Activated T-cell treated with anti-CD3 and anti-CD28 coated beads, Interleukin-2, amount 50 U/mL, for 24 hours (primary cell): ENCODE measurements at regions not wholly inside any gene's neighbourhood (a gene's known extent, or its start where the extent isn't known, plus 50 kb on each side); places are given as distances from the start of the nearest gene placed in this dataset.
"Not testable (repeated sequence)": the region's sequence is repeated elsewhere in the genome, so short reads cannot be mapped to it uniquely, and the experiment has no call there.

Experiments
- DNase-seq: peaks from one replicate; pipeline ENCODE4 v3.0.0-alpha.2; 2020
- H3K27ac Mint-ChIP-seq: 2 replicates; pipeline ENCODE4 v1.8.0; 2020; ENCODE audit warnings: mild to moderate bottlenecking, mixed read lengths
- H3K27me3 Mint-ChIP-seq: 2 replicates; pipeline ENCODE4 v1.8.0; 2020; ENCODE audit warnings: mixed read lengths
- H3K36me3 Mint-ChIP-seq: 2 replicates; pipeline ENCODE4 v1.8.0; 2020; ENCODE audit warnings: low read depth, mixed read lengths
- H3K4me1 Mint-ChIP-seq: 2 replicates; pipeline ENCODE4 v1.8.0; 2020; ENCODE audit warnings: low read depth, mixed read lengths
- H3K4me3 Mint-ChIP-seq: 2 replicates; pipeline ENCODE4 v1.8.0; 2020; ENCODE audit warnings: mild to moderate bottlenecking, moderate library complexity, mixed read lengths
- H3K9me3 Mint-ChIP-seq: 2 replicates; pipeline ENCODE4 v1.8.0; 2020; ENCODE audit warnings: mixed read lengths

DNA sequence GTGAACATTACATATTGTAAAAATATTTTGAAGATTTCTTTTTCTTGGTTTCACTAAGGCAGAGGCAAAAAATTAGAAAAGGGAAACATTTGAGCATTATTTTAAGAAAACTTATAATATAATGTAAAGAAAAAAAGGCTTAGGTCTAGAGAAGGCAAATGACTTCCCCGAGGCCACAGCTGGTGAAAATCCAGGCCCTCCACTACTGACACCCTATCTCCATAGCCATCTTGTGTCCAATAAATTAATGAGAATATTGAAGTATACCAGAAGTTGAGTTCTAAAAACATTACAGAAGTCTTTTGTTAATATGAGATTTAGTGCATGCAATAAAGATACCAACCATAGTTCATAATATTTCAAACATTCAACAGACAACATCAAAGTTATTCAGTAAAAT, 459.9 kb upstream of the RORB start:
- Mint-ChIP-seq H3K27ac (no peak overlapping the region), H3K4me3 (no peak overlapping the region), H3K36me3 (no peaks in the 10 kb centered on the region), H3K4me1 (no peaks in the 10 kb centered on the region), H3K27me3 (no peaks in the 10 kb centered on the region), H3K9me3 (no peaks in the 10 kb centered on the region)
- DNase-seq, result no peak

DNA sequence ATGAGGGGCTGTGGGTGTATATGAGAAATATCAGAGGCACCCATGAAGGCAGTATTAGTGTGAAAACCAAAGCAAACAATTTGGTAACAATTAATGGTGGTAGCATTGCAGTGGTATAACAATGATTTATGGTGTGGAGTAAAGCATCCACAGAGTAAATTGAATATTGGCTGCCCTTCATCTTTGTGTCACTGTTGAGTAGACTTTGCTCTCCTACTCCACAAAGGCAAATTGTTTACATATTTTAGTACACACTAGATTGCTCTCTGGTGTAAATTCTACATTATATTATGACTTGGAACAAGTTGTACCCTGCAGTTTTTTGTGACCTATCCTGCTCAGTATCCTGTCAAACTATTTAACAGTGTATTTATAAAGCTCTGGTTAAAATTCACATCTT, 455.5 kb upstream of the RORB start:
- Mint-ChIP-seq H3K36me3 (no peaks in the 10 kb centered on the region), H3K9me3 (peaks cover 2% of the 10 kb centered on the region), H3K4me1 (no peaks in the 10 kb centered on the region), H3K4me3 (no peak overlapping the region), H3K27me3 (no peaks in the 10 kb centered on the region), H3K27ac (no peak overlapping the region)
- no peak for DNase-seq

GRCh38 chr9:74044844-74045243, 452.3 kb upstream of the RORB start:
- H3K27ac Mint-ChIP-seq, result no peak overlapping the region
- no peak overlapping the region for H3K4me3 Mint-ChIP-seq
- DNase-seq, result no peak
- no peaks in the 10 kb centered on the region for H3K27me3 Mint-ChIP-seq
- no peaks in the 10 kb centered on the region for H3K36me3 Mint-ChIP-seq
- peaks cover 2% of the 10 kb centered on the region for H3K9me3 Mint-ChIP-seq
- no peaks in the 10 kb centered on the region for H3K4me1 Mint-ChIP-seq

DNA sequence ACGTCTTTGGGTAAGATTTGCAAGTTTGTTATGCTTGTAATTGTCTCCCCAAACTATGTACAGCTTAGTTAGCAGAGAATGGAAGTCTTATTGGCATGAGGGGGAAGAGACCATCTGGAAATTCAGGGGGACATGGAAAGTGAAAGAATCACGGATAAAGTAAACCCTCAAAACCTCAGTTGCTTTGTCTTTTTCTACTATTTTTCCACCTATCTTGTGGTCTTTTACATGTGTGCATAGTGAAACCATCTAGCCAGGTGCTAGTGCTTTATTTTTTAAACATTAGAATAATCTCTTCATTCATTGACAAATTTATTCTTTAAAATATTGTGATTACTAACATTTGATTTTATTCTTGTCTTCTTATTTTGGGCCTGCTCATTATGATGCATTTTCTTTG, 441.1 kb upstream of the RORB start:
- DNase-seq, result no peak
- peaks cover 8% of the 10 kb centered on the region for H3K9me3 Mint-ChIP-seq
- no peaks in the 10 kb centered on the region for H3K4me1 Mint-ChIP-seq
- no peaks in the 10 kb centered on the region for H3K36me3 Mint-ChIP-seq
- no peaks in the 10 kb centered on the region for H3K27me3 Mint-ChIP-seq
- no peak overlapping the region for H3K4me3 Mint-ChIP-seq
- no peak overlapping the region for H3K27ac Mint-ChIP-seq

DNA sequence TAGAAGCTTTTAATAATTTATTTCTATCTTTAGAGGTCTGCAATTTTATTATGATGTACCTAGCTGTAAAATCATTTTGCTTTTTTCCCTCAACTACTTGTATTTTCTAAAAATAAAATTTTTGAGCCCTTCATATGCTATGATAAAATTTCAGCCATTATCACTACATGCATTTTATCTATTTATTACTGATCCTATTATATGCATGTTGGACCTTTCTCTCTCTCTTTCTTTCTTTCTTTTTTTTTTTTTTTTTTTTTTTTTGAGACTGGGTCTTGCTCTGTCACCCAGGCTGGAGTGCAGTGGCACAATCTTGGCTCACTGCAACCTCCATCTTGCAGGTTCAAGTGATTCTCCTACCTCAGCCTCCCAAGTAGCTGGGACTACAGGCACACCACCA, 440.1 kb upstream of the RORB start:
- DNase-seq, H3K27me3 Mint-ChIP-seq, H3K4me3 Mint-ChIP-seq, H3K27ac Mint-ChIP-seq, H3K36me3 Mint-ChIP-seq, H3K9me3 Mint-ChIP-seq, H3K4me1 Mint-ChIP-seq: not testable (repeated sequence)

- H3K27ac Mint-ChIP-seq, result no peak overlapping the region
- DNase-seq, result no peak
- H3K4me3 Mint-ChIP-seq, result no peak overlapping the region
- no peaks in the 10 kb centered on the region for H3K27me3 Mint-ChIP-seq
- peaks cover 7% of the 10 kb centered on the region for H3K9me3 Mint-ChIP-seq
- H3K4me1 Mint-ChIP-seq, result no peaks in the 10 kb centered on the region
- no peaks in the 10 kb centered on the region for H3K36me3 Mint-ChIP-seq
These were observed 432.4 kb upstream of the RORB start for GRCh38 chr9:74064702-74065101.

GRCh38 chr9:74066128-74066527, 431.0 kb upstream of the RORB start:
- H3K27ac Mint-ChIP-seq, result no peak overlapping the region
- no peak for DNase-seq
- no peaks in the 10 kb centered on the region for H3K4me1 Mint-ChIP-seq
- H3K4me3 Mint-ChIP-seq, result no peak overlapping the region
- H3K9me3 Mint-ChIP-seq, result peaks cover 5% of the 10 kb centered on the region
- H3K36me3 Mint-ChIP-seq, result no peaks in the 10 kb centered on the region
- no peaks in the 10 kb centered on the region for H3K27me3 Mint-ChIP-seq

- Mint-ChIP-seq H3K4me1 (no peaks in the 10 kb centered on the region), H3K27ac (no peak overlapping the region), H3K36me3 (no peaks in the 10 kb centered on the region), H3K9me3 (peaks cover 7% of the 10 kb centered on the region), H3K27me3 (no peaks in the 10 kb centered on the region), H3K4me3 (no peak overlapping the region)
- DNase-seq, result no peak
These were observed 430.5 kb upstream of the RORB start for GRCh38 chr9:74066605-74067004.

- Mint-ChIP-seq H3K9me3 (peaks cover 11% of the 10 kb centered on the region), H3K36me3 (no peaks in the 10 kb centered on the region), H3K4me3 (no peak overlapping the region)
These were observed 425.6 kb upstream of the RORB start for GRCh38 chr9:74071502-74071901.

GRCh38 chr9:74073897-74074296, 423.2 kb upstream of the RORB start:
- no peaks in the 10 kb centered on the region for H3K27me3 Mint-ChIP-seq
- H3K9me3 Mint-ChIP-seq, result peaks cover 13% of the 10 kb centered on the region
- no peak overlapping the region for H3K4me3 Mint-ChIP-seq
- DNase-seq, result no peak
- no peaks in the 10 kb centered on the region for H3K4me1 Mint-ChIP-seq
- H3K36me3 Mint-ChIP-seq, result no peaks in the 10 kb centered on the region
- no peak overlapping the region for H3K27ac Mint-ChIP-seq

More at GRCh38 chr9:74071502-74071901, 425.6 kb upstream of the RORB start:
- Mint-ChIP-seq H3K4me1 (no peaks in the 10 kb centered on the region), H3K27me3 (no peaks in the 10 kb centered on the region), H3K27ac (no peak overlapping the region)
- no peak for DNase-seq

GRCh38 chr9:74078647-74079046, 418.5 kb upstream of the RORB start:
- DNase-seq, result no peak
- Mint-ChIP-seq H3K36me3 (no peaks in the 10 kb centered on the region), H3K27ac (no peak overlapping the region), H3K9me3 (peaks cover 8% of the 10 kb centered on the region), H3K4me3 (no peak overlapping the region), H3K4me1 (no peaks in the 10 kb centered on the region), H3K27me3 (no peaks in the 10 kb centered on the region)

GRCh38 chr9:74080652-74081051, 416.5 kb upstream of the RORB start:
- DNase-seq, H3K9me3 Mint-ChIP-seq, H3K4me3 Mint-ChIP-seq, H3K27ac Mint-ChIP-seq, H3K27me3 Mint-ChIP-seq, H3K36me3 Mint-ChIP-seq, H3K4me1 Mint-ChIP-seq: not testable (repeated sequence)

- Mint-ChIP-seq H3K27ac (no peak overlapping the region), H3K4me1 (no peaks in the 10 kb centered on the region), H3K27me3 (no peaks in the 10 kb centered on the region), H3K4me3 (no peak overlapping the region), H3K9me3 (peaks cover 7% of the 10 kb centered on the region), H3K36me3 (no peaks in the 10 kb centered on the region)
- no peak for DNase-seq
These were observed 413.3 kb upstream of the RORB start for GRCh38 chr9:74083681-74084433.

DNA sequence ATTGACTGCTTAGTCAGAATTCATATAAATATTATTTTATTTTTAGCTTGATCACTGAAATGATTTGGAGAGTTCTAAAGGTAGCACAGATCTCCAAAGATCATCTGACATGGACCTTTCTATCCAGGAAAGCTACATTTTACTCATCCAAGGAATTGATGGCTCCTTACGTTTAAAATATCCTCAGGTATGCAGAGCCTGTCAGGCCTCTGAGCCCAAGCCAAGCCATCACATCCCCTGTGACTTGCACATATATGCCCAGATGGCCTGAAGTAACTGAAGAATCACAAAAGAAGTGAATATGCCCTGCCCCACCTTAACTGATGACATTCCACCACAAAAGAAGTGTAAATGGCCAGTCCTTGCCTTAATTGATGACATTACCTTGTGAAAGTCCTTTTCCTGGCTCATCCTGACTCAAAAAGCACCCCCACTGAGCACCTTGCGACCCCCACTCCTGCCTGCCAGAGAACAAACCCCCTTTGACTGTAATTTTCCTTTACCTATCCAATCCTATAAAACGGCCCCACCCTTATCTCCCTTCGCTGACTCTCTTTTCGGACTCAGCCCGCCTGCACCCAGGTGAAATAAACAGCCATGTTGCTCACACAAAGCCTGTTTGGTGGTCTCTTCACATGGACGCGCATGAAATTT, 411.6 kb upstream of the RORB start:
- DNase-seq, H3K27me3 Mint-ChIP-seq, H3K4me3 Mint-ChIP-seq, H3K9me3 Mint-ChIP-seq, H3K36me3 Mint-ChIP-seq, H3K4me1 Mint-ChIP-seq, H3K27ac Mint-ChIP-seq: not testable (repeated sequence)

DNA sequence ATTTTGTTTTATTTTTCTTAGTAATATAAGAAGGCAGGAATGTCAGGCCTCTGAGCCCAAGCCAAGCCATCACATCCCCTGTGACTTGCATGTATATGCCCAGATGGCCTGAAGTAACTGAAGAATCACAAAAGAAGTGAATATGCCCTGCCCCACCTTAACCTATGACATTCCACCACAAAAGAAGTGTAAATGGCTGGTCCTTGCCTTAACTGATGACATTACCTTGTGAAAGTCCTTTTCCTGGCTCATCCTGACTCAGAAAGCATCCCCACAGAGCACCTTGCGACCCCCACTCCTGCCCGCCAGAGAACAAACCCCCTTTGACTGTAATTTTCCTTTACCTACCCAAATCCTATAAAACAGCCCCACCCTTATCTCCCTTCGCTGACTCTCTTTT, 406.2 kb upstream of the RORB start:
- not testable (repeated sequence) for H3K36me3 Mint-ChIP-seq, H3K4me1 Mint-ChIP-seq, H3K9me3 Mint-ChIP-seq, H3K27ac Mint-ChIP-seq, H3K27me3 Mint-ChIP-seq, H3K4me3 Mint-ChIP-seq, DNase-seq

GRCh38 chr9:74092491-74092834, 404.7 kb upstream of the RORB start:
- Mint-ChIP-seq H3K4me1 (no peaks in the 10 kb centered on the region), H3K4me3 (no peak overlapping the region), H3K9me3 (no peaks in the 10 kb centered on the region), H3K27ac (no peak overlapping the region), H3K36me3 (no peaks in the 10 kb centered on the region), H3K27me3 (no peaks in the 10 kb centered on the region)
- DNase-seq, result no peak
